CD14-positive monocyte (primary cell): ENCODE measurements at regions not wholly inside any gene's neighbourhood (a gene's known extent, or its start where the extent isn't known, plus 50 kb on each side); places are given as distances from the start of the nearest gene placed in this dataset.

Experiments
- DNase-seq, 3 donors: peaks; one replicate each; pipeline ENCODE4 v3.0.0-alpha.2; 2011 to 2022
- H2AFZ ChIP-seq: 2 replicates; pipeline ENCODE4 v1.6.0; 2012; ENCODE audit warnings: mild to moderate bottlenecking, low read depth, low read length, inconsistent platforms; ENCODE audit not compliant: insufficient read depth, poor library complexity, severe bottlenecking
- H3K27ac ChIP-seq, 2 donors: 1 replicate in 1 of 2; 2 replicates in 1 of 2; pipeline ENCODE4 v1.5.1; 2012 to 2013; ENCODE audit warnings: low read length in 2 of 2, control low read depth in 1 of 2, inconsistent platforms in 1 of 2, low read depth in 1 of 2, mild to moderate bottlenecking in 1 of 2
- H3K27me3 ChIP-seq, 2 donors: one replicate each; pipeline versions ENCODE4 v1.6.0 to v1.6.1; 2011 to 2013; ENCODE audit warnings: low read length in 2 of 2; ENCODE audit not compliant: control insufficient read depth in 2 of 2, insufficient read depth in 2 of 2
- H3K36me3 ChIP-seq, 2 donors: replicated peaks in 1 of 2; 1 replicate in 1 of 2; 2 replicates in 1 of 2; pipeline versions ENCODE4 v1.5.1 to v1.6.1; 2012 to 2013; ENCODE audit warnings: low read length in 2 of 2, control low read depth in 1 of 2, inconsistent platforms in 1 of 2, mild to moderate bottlenecking in 1 of 2; ENCODE audit not compliant: insufficient read depth in 2 of 2, control insufficient read depth in 1 of 2
- H3K4me1 ChIP-seq, 2 donors: 1 replicate in 1 of 2; 2 replicates in 1 of 2; pipeline versions ENCODE4 v1.5.1 to v1.6.1; 2012 to 2013; ENCODE audit warnings: low read length in 2 of 2, control low read depth in 1 of 2, inconsistent platforms in 1 of 2, mild to moderate bottlenecking in 1 of 2, moderate library complexity in 1 of 2; ENCODE audit not compliant: insufficient read depth in 2 of 2, control insufficient read depth in 1 of 2
- H3K4me2 ChIP-seq: replicated peaks from 2 replicates; pipeline ENCODE3; 2012; ENCODE audit warnings: low read length, moderate library complexity, mild to moderate bottlenecking; ENCODE audit not compliant: poor library complexity, severe bottlenecking; ENCODE audit errors: extremely low read depth
- H3K4me3 ChIP-seq, 3 experiments: fragments of 200-600 bp in 1 of 3; sonication (generic) in 1 of 3; replicated peaks in 1 of 3; 1 replicate in 2 of 3; 2 replicates in 1 of 3; pipeline ENCODE4 v1.5.1; 2011 to 2013; ENCODE audit warnings: low read length in 3 of 3, mild to moderate bottlenecking in 3 of 3, control low read depth in 2 of 3, low read depth in 2 of 3, inconsistent platforms in 1 of 3, moderate library complexity in 1 of 3
- H3K79me2 ChIP-seq: 2 replicates; pipeline ENCODE4 v1.6.0; 2012; ENCODE audit warnings: mild to moderate bottlenecking, control low read depth, inconsistent platforms, low read length, moderate library complexity; ENCODE audit not compliant: insufficient read depth
- H3K9ac ChIP-seq: 2 replicates; pipeline ENCODE4 v1.6.0; 2017; ENCODE audit warnings: low read length, mild to moderate bottlenecking; ENCODE audit not compliant: insufficient read depth, poor library complexity, severe bottlenecking
- H3K9me3 ChIP-seq, 2 donors: replicated peaks in 1 of 2; 1 replicate in 1 of 2; 2 replicates in 1 of 2; pipeline versions ENCODE4 v1.5.1 to v1.6.1; 2012 to 2013; ENCODE audit warnings: low read length in 2 of 2, control low read depth in 1 of 2; ENCODE audit not compliant: control insufficient read depth in 1 of 2, insufficient read depth in 1 of 2
- H4K20me1 ChIP-seq: 2 replicates; pipeline ENCODE4 v1.6.0; 2012; ENCODE audit warnings: mild to moderate bottlenecking, low read length, control low read depth, moderate library complexity; ENCODE audit not compliant: insufficient read depth
- H3K27ac Mint-ChIP-seq, 7 donors: one replicate each; pipeline ENCODE4 v1.8.0; 2020; ENCODE audit warnings: mild to moderate bottlenecking in 7 of 7, mixed read lengths in 7 of 7, moderate library complexity in 6 of 7, inconsistent platforms in 2 of 7
- H3K27me3 Mint-ChIP-seq, 3 donors: one replicate each; pipeline ENCODE4 v1.8.0; 2021 to 2022; ENCODE audit warnings: low read depth in 3 of 3, mild to moderate bottlenecking in 3 of 3, mixed read lengths in 3 of 3, moderate library complexity in 3 of 3, inconsistent platforms in 1 of 3
- H3K36me3 Mint-ChIP-seq, 2 donors: one replicate each; pipeline ENCODE4 v1.8.0; 2020; ENCODE audit warnings: mixed read lengths in 2 of 2, inconsistent platforms in 1 of 2, mild to moderate bottlenecking in 1 of 2
- H3K4me1 Mint-ChIP-seq: one replicate; pipeline ENCODE4 v1.8.0; 2020; ENCODE audit warnings: mild to moderate bottlenecking, mixed read lengths
- H3K4me3 Mint-ChIP-seq, 2 donors: one replicate each; pipeline ENCODE4 v1.8.0; 2020; ENCODE audit warnings: mild to moderate bottlenecking in 2 of 2, mixed read lengths in 2 of 2, moderate library complexity in 1 of 2
- H3K9me3 Mint-ChIP-seq, 7 donors: one replicate each; pipeline ENCODE4 v1.8.0; 2020 to 2022; ENCODE audit warnings: mixed read lengths in 7 of 7, mild to moderate bottlenecking in 6 of 7, moderate library complexity in 6 of 7, inconsistent platforms in 2 of 7
- WGBS: methylation state at CpG from one replicate; pipeline ENCODE4 v1.1.5; 2013; ENCODE audit warnings: missing lambda C conversion rate; ENCODE audit not compliant: insufficient coverage; 5-methylcytosine and 5-hydroxymethylcytosine counted together
- intact Hi-C, 2 donors: fragments of 100-400 bp; cut with micrococcal nuclease; formaldehyde crosslinking; loops; one replicate each; pipeline versions ENCODE4 v1.15.0 to v1.15.1; 2023
- TF ChIP-seq, protein P1 (sequence below): fragments of 200-600 bp; IDR thresholded peaks from one replicate; pipeline ENCODE4 v1.8.0; 2022; ENCODE audit warnings: antibody characterized with exemption, mild to moderate bottlenecking

DNA sequence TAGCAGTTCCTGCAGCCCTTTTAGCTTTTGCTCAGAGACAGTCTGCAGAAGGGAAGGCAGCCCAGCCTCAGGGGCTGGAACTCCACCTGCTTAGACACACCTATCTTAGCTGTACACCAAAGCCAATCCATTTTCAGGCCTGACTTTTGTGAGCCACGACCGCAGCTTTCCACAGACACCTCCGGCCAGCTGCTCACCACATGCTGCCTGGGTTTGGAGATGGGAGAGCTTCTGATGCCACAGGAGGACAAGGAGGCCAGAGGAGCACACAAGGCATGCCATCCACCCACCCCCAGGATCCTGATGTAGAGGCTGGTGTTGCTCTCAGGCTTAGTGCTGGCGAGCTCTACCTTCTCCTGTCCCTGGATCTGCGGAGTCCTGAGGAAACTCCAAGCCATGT is 141.8 kb upstream of the NALF2 start:
- H3K27ac Mint-ChIP-seq, result no peak overlapping the region
- Histone ChIP-seq H3K36me3 (no peaks in the 10 kb centered on the region), H3K9ac (no peak overlapping the region), H3K79me2 (no peaks in the 10 kb centered on the region), H3K27ac (no peak overlapping the region), H3K4me1 (no peaks in the 10 kb centered on the region), H3K27me3 (no peaks in the 10 kb centered on the region), H3K4me3 (no peak overlapping the region), H3K9me3 (no peaks in the 10 kb centered on the region), H2AFZ (no peak overlapping the region), H4K20me1 (no peaks in the 10 kb centered on the region), H3K4me2 (no peak overlapping the region)
- TF ChIP-seq, protein P1, sequence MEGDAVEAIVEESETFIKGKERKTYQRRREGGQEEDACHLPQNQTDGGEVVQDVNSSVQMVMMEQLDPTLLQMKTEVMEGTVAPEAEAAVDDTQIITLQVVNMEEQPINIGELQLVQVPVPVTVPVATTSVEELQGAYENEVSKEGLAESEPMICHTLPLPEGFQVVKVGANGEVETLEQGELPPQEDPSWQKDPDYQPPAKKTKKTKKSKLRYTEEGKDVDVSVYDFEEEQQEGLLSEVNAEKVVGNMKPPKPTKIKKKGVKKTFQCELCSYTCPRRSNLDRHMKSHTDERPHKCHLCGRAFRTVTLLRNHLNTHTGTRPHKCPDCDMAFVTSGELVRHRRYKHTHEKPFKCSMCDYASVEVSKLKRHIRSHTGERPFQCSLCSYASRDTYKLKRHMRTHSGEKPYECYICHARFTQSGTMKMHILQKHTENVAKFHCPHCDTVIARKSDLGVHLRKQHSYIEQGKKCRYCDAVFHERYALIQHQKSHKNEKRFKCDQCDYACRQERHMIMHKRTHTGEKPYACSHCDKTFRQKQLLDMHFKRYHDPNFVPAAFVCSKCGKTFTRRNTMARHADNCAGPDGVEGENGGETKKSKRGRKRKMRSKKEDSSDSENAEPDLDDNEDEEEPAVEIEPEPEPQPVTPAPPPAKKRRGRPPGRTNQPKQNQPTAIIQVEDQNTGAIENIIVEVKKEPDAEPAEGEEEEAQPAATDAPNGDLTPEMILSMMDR, result no peak
- no peak for DNase-seq
- H3K9me3 Mint-ChIP-seq, result peaks cover 0 to 2% (median 0%) of the 10 kb centered on the region in 7 donors
- H3K27me3 Mint-ChIP-seq, result peaks cover under 1 to 6% (median 3%) of the 10 kb centered on the region in 3 donors
- WGBS, result no CpG with 5 or more reads among the region's 5 CpGs
- intact Hi-C loops, result no loop called here
- H3K4me1 Mint-ChIP-seq, result no peaks in the 10 kb centered on the region
- no peak overlapping the region for H3K4me3 Mint-ChIP-seq
- H3K36me3 Mint-ChIP-seq, result no peaks in the 10 kb centered on the region

DNA sequence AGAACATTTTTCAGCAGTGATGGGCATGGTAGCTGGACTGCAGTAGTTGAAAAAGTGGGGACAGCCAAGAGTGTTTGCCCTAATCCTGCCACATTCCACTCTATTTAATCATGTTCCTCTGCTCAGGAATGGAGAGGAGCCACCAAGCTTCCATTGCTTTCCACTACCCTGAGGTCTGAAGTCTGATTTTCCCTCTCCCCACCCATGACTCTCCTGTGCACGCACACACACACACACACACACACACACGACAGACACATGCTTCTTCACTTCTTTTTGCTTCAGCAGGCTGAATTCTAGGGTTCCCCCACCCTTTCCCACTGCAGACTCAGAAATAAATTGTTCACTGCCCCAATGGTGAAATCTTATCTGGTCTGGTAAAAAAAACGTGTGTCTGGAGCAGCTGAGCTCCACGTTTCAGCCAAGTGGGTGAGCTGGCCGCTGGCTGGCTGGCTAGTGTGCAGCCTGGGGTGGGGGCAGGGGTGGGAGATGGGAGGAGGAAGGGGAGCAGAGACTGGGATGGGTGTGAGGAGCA is 142.7 kb upstream of the NALF2 start:
- TF ChIP-seq, protein P1, result no peak
- Mint-ChIP-seq H3K4me1 (no peaks in the 10 kb centered on the region), H3K4me3 (no peak overlapping the region), H3K27ac (no peak overlapping the region), H3K9me3 (peaks cover 0 to 2% (median 0%) of the 10 kb centered on the region in 7 donors), H3K36me3 (no peaks in the 10 kb centered on the region), H3K27me3 (peaks cover 0 to 6% (median 3%) of the 10 kb centered on the region in 3 donors)
- H3K27me3 ChIP-seq, result no peaks in the 10 kb centered on the region
- intact Hi-C loops, result no loop called here
- no peak overlapping the region for H3K4me2 ChIP-seq
- DNase-seq, result no peak
- H3K9ac ChIP-seq, result no peak overlapping the region
- no peak overlapping the region for H3K27ac ChIP-seq
- no peak overlapping the region for H3K4me3 ChIP-seq
- no peaks in the 10 kb centered on the region for H3K4me1 ChIP-seq
- no peaks in the 10 kb centered on the region for H3K9me3 ChIP-seq
- WGBS, result 58% methylated on average over 3 of the region's 5 CpGs
- no peaks in the 10 kb centered on the region for H3K79me2 ChIP-seq
- H2AFZ ChIP-seq, result no peak overlapping the region
- no peaks in the 10 kb centered on the region for H3K36me3 ChIP-seq
- no peaks in the 10 kb centered on the region for H4K20me1 ChIP-seq
